HUES48 (cell line): ENCODE measurements at regions not wholly inside any gene's neighbourhood (a gene's known extent, or its start where the extent isn't known, plus 50 kb on each side); places are given as distances from the start of the nearest gene placed in this dataset.

Experiments
- H3K27ac ChIP-seq: one replicate; pipeline ENCODE4 v1.7.0; 2013; ENCODE audit warnings: low read depth, low read length, inconsistent platforms
- H3K27me3 ChIP-seq: 2 replicates; pipeline ENCODE4 v1.6.1; 2013; ENCODE audit warnings: mild to moderate bottlenecking, low read length; ENCODE audit not compliant: control insufficient read depth, insufficient read depth
- H3K36me3 ChIP-seq: 2 replicates; pipeline ENCODE4 v1.6.1; 2013; ENCODE audit warnings: low read length; ENCODE audit not compliant: control insufficient read depth, insufficient read depth
- H3K4me1 ChIP-seq: 2 replicates; pipeline ENCODE4 v1.6.1; 2013; ENCODE audit warnings: mild to moderate bottlenecking, low read length; ENCODE audit not compliant: control insufficient read depth, insufficient read depth
- H3K4me3 ChIP-seq: 2 replicates; pipeline ENCODE4 v1.5.1; 2013; ENCODE audit warnings: mild to moderate bottlenecking, low read depth, low read length
- H3K9ac ChIP-seq: 2 replicates; pipeline ENCODE4 v1.6.1; 2013; ENCODE audit warnings: mild to moderate bottlenecking, low read depth, low read length, moderate library complexity
- H3K9me3 ChIP-seq: 2 replicates; pipeline ENCODE4 v1.6.1; 2013; ENCODE audit warnings: low read length; ENCODE audit not compliant: control insufficient read depth, insufficient read depth

DNA sequence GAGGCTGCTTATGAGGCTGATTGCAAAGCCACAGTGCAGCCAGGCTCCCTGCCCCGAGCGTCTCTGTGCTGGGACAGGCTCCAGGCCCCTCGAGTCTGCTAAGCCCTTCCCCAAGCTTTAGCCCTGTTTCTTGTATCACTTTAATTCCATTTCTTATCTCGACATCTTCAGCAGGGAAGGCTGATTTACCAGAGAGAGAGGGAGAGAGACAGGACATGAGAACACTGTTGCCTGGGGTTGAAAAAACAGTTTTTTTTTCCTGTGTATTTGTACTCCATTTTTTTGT, 386.5 kb downstream of the SMOC2 start:
- Histone ChIP-seq H3K36me3 (no peaks in the 10 kb centered on the region), H3K27ac (no peak overlapping the region), H3K4me1 (peaks cover 20% of the 10 kb centered on the region), H3K27me3 (no peaks in the 10 kb centered on the region), H3K9ac (no peak overlapping the region), H3K9me3 (no peaks in the 10 kb centered on the region), H3K4me3 (no peak overlapping the region)

DNA sequence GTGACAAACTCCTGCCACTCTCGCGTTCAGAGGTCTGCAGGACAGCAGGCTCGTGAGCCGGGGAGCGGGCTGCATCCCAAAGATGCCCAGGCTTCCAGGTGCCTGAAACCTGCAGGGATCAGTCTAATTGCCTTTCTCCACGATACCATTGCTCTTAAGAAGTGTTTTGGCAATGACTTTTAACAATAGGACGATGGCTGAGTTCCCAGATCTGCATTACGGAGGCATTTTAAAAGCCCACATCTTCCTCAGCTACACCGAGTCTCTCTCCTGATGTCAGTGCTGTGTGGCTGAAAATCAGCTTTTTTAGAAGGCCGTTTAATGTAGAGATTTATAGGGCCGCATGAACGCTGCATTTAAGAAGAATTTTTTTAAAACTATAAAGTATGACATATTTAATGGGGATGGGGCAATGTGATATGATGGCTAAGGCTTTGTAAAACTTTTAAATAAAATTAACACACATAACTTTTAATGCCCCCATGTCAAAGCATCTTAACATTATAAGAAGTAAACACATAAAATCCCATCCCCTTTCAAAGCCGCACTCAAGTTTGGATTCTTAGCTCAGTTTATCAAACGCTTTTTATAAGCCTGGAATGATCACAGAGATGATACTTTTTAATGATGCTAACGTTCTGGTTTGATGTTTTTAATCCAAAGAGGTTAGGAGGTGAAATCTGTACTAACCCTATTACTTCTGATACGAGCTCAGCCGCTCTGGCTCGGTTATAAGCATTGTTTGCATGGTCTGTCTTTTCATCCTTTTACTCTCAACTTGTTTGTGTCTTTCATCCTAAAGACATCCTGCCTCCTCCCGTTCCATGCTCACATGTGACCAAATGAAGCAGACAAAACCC, 386.0 kb downstream of the SMOC2 start:
- no peak overlapping the region for H3K9ac ChIP-seq
- no peak overlapping the region for H3K27ac ChIP-seq
- no peaks in the 10 kb centered on the region for H3K36me3 ChIP-seq
- no peaks in the 10 kb centered on the region for H3K27me3 ChIP-seq
- H3K4me3 ChIP-seq, result no peak overlapping the region
- H3K4me1 ChIP-seq, result peaks cover 20% of the 10 kb centered on the region
- H3K9me3 ChIP-seq, result no peaks in the 10 kb centered on the region

DNA sequence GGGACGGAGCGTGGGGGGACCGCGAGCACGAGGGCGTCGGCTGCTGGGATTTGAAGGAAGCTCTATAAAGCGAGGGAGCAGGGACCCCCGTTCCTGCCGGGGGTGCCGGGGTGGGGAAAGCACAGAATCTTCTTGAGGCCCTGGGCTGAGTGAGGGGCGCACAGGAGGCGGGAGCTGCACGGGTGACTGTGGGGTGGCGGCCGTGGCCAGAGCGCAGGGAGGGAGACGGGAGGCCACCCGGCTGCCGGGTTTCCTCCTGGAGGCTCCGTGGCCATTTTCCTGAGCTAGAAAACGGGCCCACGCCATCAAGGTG, 385.1 kb downstream of the SMOC2 start:
- Histone ChIP-seq H3K4me3 (no peak overlapping the region), H3K9me3 (no peaks in the 10 kb centered on the region), H3K36me3 (no peaks in the 10 kb centered on the region), H3K9ac (no peak overlapping the region), H3K27ac (no peak overlapping the region), H3K4me1 (peaks cover 20% of the 10 kb centered on the region), H3K27me3 (no peaks in the 10 kb centered on the region)

DNA sequence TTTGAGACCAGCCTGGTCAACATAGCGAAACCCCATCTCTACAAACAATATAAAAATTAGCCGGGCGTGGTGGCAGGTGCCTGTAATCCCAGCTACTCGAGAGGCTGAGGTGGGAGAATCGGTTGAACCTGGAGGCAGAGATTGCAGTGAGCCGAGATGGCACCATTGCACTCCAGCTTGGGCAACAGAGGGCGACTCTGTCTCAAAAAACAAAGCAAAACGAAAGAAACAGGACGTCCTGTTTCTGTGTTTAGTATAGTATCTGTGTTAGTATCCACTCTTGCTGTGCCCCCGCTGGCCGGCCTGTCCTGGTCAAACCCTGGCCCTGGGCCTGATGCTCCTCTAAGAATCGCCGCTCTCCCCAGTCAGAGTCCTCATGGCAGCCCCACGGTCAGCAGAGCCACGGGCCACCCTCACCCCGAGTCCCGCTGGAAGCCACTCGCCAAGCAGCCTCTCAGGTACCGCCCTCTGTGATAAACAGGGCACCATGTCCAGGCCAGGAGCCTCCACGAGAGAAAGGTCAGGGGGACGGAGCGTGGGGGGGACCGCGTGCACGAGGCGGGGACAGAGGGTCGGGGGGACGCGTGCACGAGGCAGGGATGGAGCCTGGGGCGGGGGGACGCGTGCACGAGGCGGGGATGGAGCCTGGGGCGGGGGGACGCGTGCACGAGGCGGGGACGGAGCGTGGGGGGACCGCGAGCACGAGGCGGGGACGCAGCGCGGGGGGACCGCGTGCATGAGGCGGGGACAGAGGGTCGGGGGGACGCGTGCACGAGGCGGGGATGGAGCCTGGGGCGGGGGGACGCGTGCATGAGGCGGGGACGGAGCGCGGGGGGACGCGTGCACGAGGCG, 384.5 kb downstream of the SMOC2 start:
- Histone ChIP-seq H3K4me3 (no peak overlapping the region), H3K27me3 (no peaks in the 10 kb centered on the region), H3K9me3 (no peaks in the 10 kb centered on the region), H3K4me1 (peaks cover 14% of the 10 kb centered on the region), H3K9ac (no peak overlapping the region), H3K27ac (no peak overlapping the region), H3K36me3 (no peaks in the 10 kb centered on the region)

DNA sequence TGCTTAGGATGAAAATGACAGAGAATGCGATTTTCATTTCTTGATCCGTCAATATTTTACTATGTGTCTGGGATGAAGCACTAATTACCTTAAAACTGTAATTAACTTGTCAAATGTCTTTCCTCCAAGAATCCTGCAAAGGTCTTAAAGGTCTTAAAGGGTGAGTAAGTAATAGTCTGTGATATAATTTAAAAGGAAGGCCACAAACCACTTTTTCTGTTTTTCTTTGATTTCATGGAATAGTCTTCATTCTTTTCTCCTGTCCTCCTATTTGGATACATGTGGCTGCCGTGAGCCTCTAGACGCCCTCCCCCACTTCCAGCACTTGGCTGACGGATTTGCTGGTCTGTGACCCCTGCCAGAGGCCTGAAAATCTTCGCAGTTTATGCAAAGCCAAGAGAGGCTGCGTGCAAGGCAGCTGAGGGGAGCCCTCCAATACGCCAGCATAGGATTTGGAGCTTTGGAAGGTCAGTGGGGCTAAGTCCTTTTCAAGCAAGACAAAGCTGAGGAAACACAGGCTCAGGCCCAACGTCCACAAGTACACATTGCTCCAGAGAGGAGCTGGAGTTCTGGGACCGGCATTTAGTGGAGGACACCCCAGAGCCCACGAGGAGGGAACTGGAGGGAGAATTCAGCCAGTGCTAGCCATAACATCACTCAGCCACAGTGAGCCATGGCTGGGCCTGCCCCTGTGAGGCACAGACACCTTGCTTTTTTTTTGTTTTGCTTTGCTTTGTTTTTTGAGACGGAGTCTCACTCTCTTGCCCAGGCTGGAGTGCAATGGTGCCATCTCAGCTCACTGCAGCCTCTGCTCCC, 382.6 kb downstream of the SMOC2 start:
- H3K36me3 ChIP-seq, result no peaks in the 10 kb centered on the region
- H3K27ac ChIP-seq, result peak overlapping the region; percentile 40
- no peaks in the 10 kb centered on the region for H3K9me3 ChIP-seq
- H3K4me3 ChIP-seq, result no peak overlapping the region
- H3K4me1 ChIP-seq, result peaks cover 13% of the 10 kb centered on the region
- H3K9ac ChIP-seq, result no peak overlapping the region
- H3K27me3 ChIP-seq, result no peaks in the 10 kb centered on the region

DNA sequence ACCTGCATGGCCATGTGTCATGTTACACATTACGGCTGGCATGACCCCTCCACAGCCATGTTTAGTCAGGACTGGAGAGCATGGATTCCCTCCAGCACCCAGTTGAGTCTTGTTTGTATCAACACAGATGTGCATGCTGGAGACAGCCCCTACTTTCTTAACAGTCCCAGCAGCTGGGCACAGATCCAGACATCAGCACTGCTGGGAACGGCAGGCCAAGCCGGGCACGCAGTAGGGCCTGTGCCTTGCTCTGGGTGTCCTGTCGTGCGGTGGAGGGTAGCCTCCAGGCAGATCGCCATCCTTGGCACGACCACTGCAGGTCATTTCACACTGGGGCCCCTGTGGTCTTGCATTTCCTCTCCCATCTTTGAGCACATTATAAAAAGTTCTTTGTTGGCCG, 381.4 kb downstream of the SMOC2 start:
- H3K9ac ChIP-seq, result no peak overlapping the region

DNA sequence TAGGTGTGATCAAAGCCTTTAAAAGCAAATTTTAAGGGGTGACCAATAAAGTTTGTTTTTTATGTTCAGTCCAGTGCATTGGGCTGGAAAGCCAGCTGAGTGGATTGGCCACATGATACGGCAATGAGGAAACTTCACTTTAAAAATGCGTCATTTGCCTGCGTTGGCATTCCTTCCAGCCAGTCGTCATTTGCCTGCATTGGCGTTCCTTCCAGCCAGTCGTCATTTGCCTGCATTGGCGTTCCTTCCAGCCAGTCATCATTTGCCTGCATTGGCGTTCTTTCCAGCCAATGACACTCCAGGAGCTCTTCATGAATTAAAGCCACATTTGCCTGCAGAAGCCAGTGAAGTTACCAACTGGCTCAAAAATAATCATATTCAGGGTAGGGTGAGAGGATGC, 378.6 kb downstream of the SMOC2 start:
- Histone ChIP-seq H3K36me3 (no peaks in the 10 kb centered on the region), H3K4me3 (no peak overlapping the region), H3K9ac (no peak overlapping the region), H3K9me3 (no peaks in the 10 kb centered on the region), H3K27me3 (no peaks in the 10 kb centered on the region), H3K27ac (no peak overlapping the region), H3K4me1 (peaks cover 9% of the 10 kb centered on the region)

More for the DNA sequence above, 381.4 kb downstream of the SMOC2 start:
- Histone ChIP-seq H3K4me1 (peaks cover 13% of the 10 kb centered on the region), H3K27ac (no peak overlapping the region), H3K9me3 (no peaks in the 10 kb centered on the region), H3K36me3 (no peaks in the 10 kb centered on the region), H3K27me3 (no peaks in the 10 kb centered on the region), H3K4me3 (no peak overlapping the region)

DNA sequence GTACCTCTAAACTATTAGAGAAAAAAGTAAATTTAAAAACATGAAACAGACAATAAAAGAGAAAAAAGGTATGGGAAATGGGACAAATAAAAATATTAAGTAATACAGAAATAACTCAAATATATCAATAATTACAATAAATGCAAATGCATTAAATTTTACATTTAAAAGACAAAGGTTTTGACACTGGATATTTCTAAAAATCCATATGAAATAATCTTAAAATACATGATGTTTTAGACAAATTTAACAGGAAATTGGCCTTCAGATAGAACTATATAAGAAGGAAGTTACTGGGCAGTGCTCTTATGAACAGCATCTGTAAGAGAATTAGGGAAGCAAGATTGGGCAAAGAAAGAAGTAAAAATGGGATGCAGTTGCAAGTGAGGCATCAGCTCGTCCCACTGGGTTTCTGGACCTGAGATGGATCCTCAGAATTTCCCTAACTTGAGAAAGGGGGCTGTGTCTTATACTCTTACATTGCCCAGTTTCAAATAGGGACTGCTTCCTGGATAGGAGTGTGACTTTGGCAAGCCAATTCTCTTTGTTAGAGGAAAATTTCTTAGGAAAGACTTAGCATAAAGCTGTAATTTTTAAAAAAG, 376.7 kb downstream of the SMOC2 start:
- Histone ChIP-seq H3K4me1 (no peaks in the 10 kb centered on the region), H3K9me3 (no peaks in the 10 kb centered on the region), H3K27ac (no peak overlapping the region), H3K4me3 (no peak overlapping the region), H3K9ac (no peak overlapping the region), H3K27me3 (no peaks in the 10 kb centered on the region), H3K36me3 (no peaks in the 10 kb centered on the region)

DNA sequence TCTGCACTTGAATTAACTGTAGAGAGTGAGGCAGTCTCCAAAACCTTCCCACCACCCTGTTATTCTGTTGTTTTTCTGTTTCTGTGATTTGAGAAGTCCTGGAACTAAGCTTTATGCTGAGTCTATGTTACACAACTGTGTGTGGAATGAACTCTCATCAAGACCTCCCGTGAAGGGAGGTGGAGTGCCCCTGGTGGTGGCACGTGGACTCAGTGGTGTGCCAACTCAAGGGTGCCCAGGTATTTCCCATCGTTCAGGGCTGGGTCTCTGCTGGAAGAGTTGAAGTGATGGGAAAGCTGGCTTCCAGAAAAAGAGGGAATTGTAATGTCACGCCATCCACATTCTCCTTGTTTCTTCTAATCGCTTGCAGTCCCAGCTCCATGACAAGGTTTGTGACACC, 374.2 kb downstream of the SMOC2 start:
- H3K4me3 ChIP-seq, result no peak overlapping the region
- no peaks in the 10 kb centered on the region for H3K4me1 ChIP-seq
- no peaks in the 10 kb centered on the region for H3K9me3 ChIP-seq
- H3K36me3 ChIP-seq, result no peaks in the 10 kb centered on the region
- no peak overlapping the region for H3K27ac ChIP-seq
- no peak overlapping the region for H3K9ac ChIP-seq
- H3K27me3 ChIP-seq, result no peaks in the 10 kb centered on the region

DNA sequence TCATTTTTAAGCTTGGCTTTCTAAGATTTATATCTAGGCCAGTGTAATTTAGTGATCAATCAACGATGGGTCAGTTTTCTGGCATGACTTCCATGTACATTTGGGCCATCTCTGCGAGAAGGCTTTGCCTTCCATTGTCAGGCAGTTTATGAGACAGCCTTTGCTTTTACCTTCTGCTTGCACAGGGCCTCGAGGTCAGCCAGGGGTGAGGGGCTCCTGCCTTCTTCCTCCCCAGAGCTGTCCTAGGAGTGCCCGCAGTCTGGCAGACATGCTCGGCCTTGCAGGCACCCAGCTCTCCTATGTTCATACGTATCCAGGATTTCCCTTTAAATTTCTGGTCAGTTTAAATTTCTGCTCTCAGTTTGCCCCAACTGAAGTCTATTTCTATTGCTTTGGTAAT, 367.2 kb downstream of the SMOC2 start:
- no peak overlapping the region for H3K27ac ChIP-seq
- no peaks in the 10 kb centered on the region for H3K27me3 ChIP-seq
- no peak overlapping the region for H3K4me3 ChIP-seq
- peaks cover 6% of the 10 kb centered on the region; the same call in 1 of the 2 replicates for H3K4me1 ChIP-seq
- no peaks in the 10 kb centered on the region for H3K36me3 ChIP-seq
- H3K9ac ChIP-seq, result no peak overlapping the region
- H3K9me3 ChIP-seq, result no peaks in the 10 kb centered on the region
